Trophoblast cell (in vitro differentiated cells and primary cell): ENCODE measurements at regions not wholly inside any gene's neighbourhood (a gene's known extent, or its start where the extent isn't known, plus 50 kb on each side); places are given as distances from the start of the nearest gene placed in this dataset.

Experiments used
- DNase-seq, 2 donors: peaks; one replicate each; pipeline ENCODE4 v3.0.0-alpha.2; 2016
- H2AFZ ChIP-seq: 2 replicates; pipeline ENCODE4 v1.6.1; 2013; ENCODE audit warnings: low read length, moderate library complexity, mild to moderate bottlenecking; ENCODE audit not compliant: insufficient read depth, poor library complexity
- H2AK5ac ChIP-seq: 2 replicates; pipeline ENCODE4 v1.6.1; 2013; ENCODE audit warnings: mild to moderate bottlenecking, low read length
- H2BK120ac ChIP-seq: 2 replicates; pipeline ENCODE4 v1.6.1; 2013; ENCODE audit warnings: low read length, mild to moderate bottlenecking, moderate library complexity; ENCODE audit not compliant: insufficient read depth, poor library complexity
- H2BK12ac ChIP-seq: 2 replicates; pipeline ENCODE4 v1.6.1; 2013; ENCODE audit warnings: mild to moderate bottlenecking, low read length, moderate library complexity
- H2BK5ac ChIP-seq: 2 replicates; pipeline ENCODE4 v1.6.1; 2013; ENCODE audit warnings: low read length, low read depth, moderate library complexity, mild to moderate bottlenecking; ENCODE audit not compliant: poor library complexity
- H3K14ac ChIP-seq: 2 replicates; pipeline ENCODE4 v1.6.1; 2013; ENCODE audit warnings: mild to moderate bottlenecking, low read length
- H3K18ac ChIP-seq: 2 replicates; pipeline ENCODE4 v1.6.1; 2013; ENCODE audit warnings: mild to moderate bottlenecking, low read length
- H3K23ac ChIP-seq: 2 replicates; pipeline ENCODE4 v1.6.1; 2013; ENCODE audit warnings: low read length
- H3K27ac ChIP-seq: 2 replicates; pipeline ENCODE4 v1.5.1; 2013; ENCODE audit warnings: low read depth, mild to moderate bottlenecking, inconsistent platforms, low read length, moderate library complexity
- H3K27me3 ChIP-seq: 2 replicates; pipeline ENCODE4 v1.6.1; 2013; ENCODE audit warnings: inconsistent platforms, mild to moderate bottlenecking, low read length, moderate library complexity; ENCODE audit not compliant: insufficient read depth
- H3K36me3 ChIP-seq, 2 experiments: 1 replicate in 1 of 2; 2 replicates in 1 of 2; pipeline ENCODE4 v1.6.1; 2013; ENCODE audit warnings: low read length in 2 of 2, mild to moderate bottlenecking in 2 of 2, moderate library complexity in 1 of 2; ENCODE audit not compliant: insufficient read depth in 2 of 2, control insufficient read depth in 1 of 2
- H3K4ac ChIP-seq: 2 replicates; pipeline ENCODE4 v1.6.1; 2013; ENCODE audit warnings: low read depth, mild to moderate bottlenecking, low read length, moderate library complexity
- H3K4me1 ChIP-seq, 2 experiments: 1 replicate in 1 of 2; 2 replicates in 1 of 2; pipeline ENCODE4 v1.6.1; 2013; ENCODE audit warnings: low read length in 2 of 2, mild to moderate bottlenecking in 2 of 2, moderate library complexity in 1 of 2; ENCODE audit not compliant: insufficient read depth in 2 of 2, control insufficient read depth in 1 of 2
- H3K4me2 ChIP-seq: 2 replicates; pipeline ENCODE4 v1.6.1; 2013; ENCODE audit warnings: inconsistent platforms, mild to moderate bottlenecking, low read length, moderate library complexity
- H3K4me3 ChIP-seq: 2 replicates; pipeline ENCODE4 v1.5.1; 2013; ENCODE audit warnings: mild to moderate bottlenecking, low read depth, low read length, inconsistent platforms
- H3K79me1 ChIP-seq: one replicate; pipeline ENCODE4 v1.6.1; 2013; ENCODE audit warnings: low read length
- H3K79me2 ChIP-seq: 2 replicates; pipeline ENCODE4 v1.6.1; 2013; ENCODE audit warnings: low read length, mild to moderate bottlenecking; ENCODE audit not compliant: control insufficient read depth, insufficient read depth, poor library complexity
- H3K9ac ChIP-seq: 2 replicates; pipeline ENCODE4 v1.6.1; 2013; ENCODE audit warnings: mild to moderate bottlenecking, low read length
- H3K9me3 ChIP-seq: 2 replicates; pipeline ENCODE4 v1.6.1; 2013; ENCODE audit warnings: low read depth, mild to moderate bottlenecking, control low read depth, inconsistent platforms, low read length; ENCODE audit not compliant: insufficient read depth
- H4K12ac ChIP-seq: 2 replicates; pipeline ENCODE4 v1.6.1; 2013; ENCODE audit warnings: low read depth, mild to moderate bottlenecking, low read length, moderate library complexity
- H4K8ac ChIP-seq: 2 replicates; pipeline ENCODE4 v1.6.1; 2013; ENCODE audit warnings: low read depth, mild to moderate bottlenecking, low read length, moderate library complexity
- H4K91ac ChIP-seq: one replicate; pipeline ENCODE4 v1.6.1; 2013; ENCODE audit warnings: low read depth, mild to moderate bottlenecking, low read length, moderate library complexity
- WGBS: extraction: QIAGEN DNeasy Blood & Tissue Kit; methylation state at CpG from one replicate; pipeline ENCODE4 v1.1.7; 2013; ENCODE audit warnings: missing lambda C conversion rate; ENCODE audit not compliant: insufficient read length, insufficient coverage; ENCODE audit errors: extremely low coverage; 5-methylcytosine and 5-hydroxymethylcytosine counted together

DNA sequence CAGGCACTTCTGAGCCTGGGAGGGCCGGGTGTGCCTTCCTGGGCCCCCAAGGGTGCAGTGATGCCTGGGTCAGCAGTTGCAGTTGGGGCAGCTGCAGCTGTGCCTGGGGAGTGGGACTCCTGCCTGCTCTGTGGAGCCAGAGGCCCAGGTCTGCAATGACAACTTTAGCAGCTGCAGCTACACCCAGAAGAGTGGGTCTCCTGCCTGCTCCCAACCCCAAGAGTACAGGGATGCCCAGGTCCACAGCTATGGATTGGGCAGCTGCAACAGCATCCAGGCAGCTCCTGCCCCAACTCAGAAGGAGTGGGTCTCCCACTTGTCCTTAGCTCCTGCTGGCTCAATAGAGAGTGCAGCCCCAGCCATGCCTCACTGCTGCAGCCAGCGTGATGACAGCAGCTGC lies 73.0 kb upstream of the ST3GAL5 start:
- no CpG with 5 or more reads among the region's 2 CpGs for WGBS
- Histone ChIP-seq H3K27me3 (no peaks in the 10 kb centered on the region), H3K79me1 (no peaks in the 10 kb centered on the region), H3K14ac (no peak overlapping the region), H3K36me3 (no peaks in the 10 kb centered on the region), H4K91ac (no peak overlapping the region), H3K18ac (no peak overlapping the region), H4K8ac (no peak overlapping the region), H4K12ac (no peak overlapping the region), H3K9me3 (peaks cover 21% of the 10 kb centered on the region), H3K9ac (no peak overlapping the region), H2BK120ac (no peak overlapping the region), H3K79me2 (no peaks in the 10 kb centered on the region), H3K4me1 (no peaks in the 10 kb centered on the region), H3K27ac (no peak overlapping the region), H3K23ac (no peak overlapping the region), H2BK5ac (no peak overlapping the region), H3K4me2 (no peak overlapping the region), H2BK12ac (no peak overlapping the region), H3K4ac (no peak overlapping the region), H2AK5ac (no peak overlapping the region), H2AFZ (no peak overlapping the region), H3K4me3 (no peak overlapping the region)
- no peak for DNase-seq

DNA sequence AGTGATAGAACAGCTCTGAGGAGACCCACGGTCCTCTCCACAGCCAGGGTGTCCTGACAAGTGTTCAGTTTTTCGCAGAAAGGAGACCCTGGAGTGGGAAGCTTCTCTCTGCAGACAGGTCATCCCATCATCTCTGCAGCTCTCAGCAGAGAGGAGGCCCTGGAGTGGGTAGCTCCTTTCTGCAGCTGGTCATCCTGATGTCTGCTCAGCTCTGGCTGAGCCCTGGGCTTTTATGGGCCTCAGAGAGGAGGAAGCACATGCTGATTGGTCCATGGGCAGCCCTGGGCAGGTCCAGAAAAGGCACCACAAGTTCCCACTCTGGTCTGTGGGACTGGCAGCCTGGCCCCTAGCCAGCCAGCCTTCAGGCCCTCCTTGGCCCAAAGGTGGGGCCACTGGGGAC lies 72.3 kb upstream of the ST3GAL5 start:
- Histone ChIP-seq H3K79me1 (no peaks in the 10 kb centered on the region), H4K12ac (no peak overlapping the region), H3K23ac (no peak overlapping the region), H2AFZ (no peak overlapping the region), H3K27me3 (no peaks in the 10 kb centered on the region), H4K91ac (no peak overlapping the region), H2AK5ac (no peak overlapping the region), H3K18ac (no peak overlapping the region), H4K8ac (no peak overlapping the region), H3K4ac (no peak overlapping the region), H3K79me2 (no peaks in the 10 kb centered on the region), H2BK120ac (no peak overlapping the region), H3K4me2 (no peak overlapping the region), H3K4me1 (no peaks in the 10 kb centered on the region), H3K36me3 (no peaks in the 10 kb centered on the region), H2BK5ac (no peak overlapping the region), H3K9me3 (peaks cover 21% of the 10 kb centered on the region), H3K4me3 (no peak overlapping the region), H3K27ac (no peak overlapping the region), H2BK12ac (no peak overlapping the region), H3K14ac (no peak overlapping the region), H3K9ac (no peak overlapping the region)
- WGBS: no CpG with 5 or more reads among the region's 2 CpGs
- no peak for DNase-seq

- Histone ChIP-seq H2AK5ac (no peak overlapping the region), H3K27ac (no peak overlapping the region), H2BK5ac (no peak overlapping the region), H3K4me1 (no peaks in the 10 kb centered on the region), H2AFZ (no peak overlapping the region), H3K23ac (no peak overlapping the region), H3K79me2 (no peaks in the 10 kb centered on the region), H4K91ac (no peak overlapping the region), H3K27me3 (no peaks in the 10 kb centered on the region), H3K36me3 (no peaks in the 10 kb centered on the region), H3K14ac (no peak overlapping the region), H3K4me2 (no peak overlapping the region), H4K12ac (no peak overlapping the region), H3K4me3 (no peak overlapping the region), H3K18ac (no peak overlapping the region), H2BK120ac (no peak overlapping the region), H3K79me1 (no peaks in the 10 kb centered on the region), H4K8ac (no peak overlapping the region), H3K4ac (no peak overlapping the region), H3K9me3 (peaks cover 21% of the 10 kb centered on the region), H3K9ac (no peak overlapping the region), H2BK12ac (no peak overlapping the region)
- peak in 1 of 2 donors; percentile 12 for DNase-seq
- no CpG with 5 or more reads among the region's 2 CpGs for WGBS
Observed at GRCh38 chr2:85959826-85960225, 71.0 kb upstream of the ST3GAL5 start.

- Histone ChIP-seq H3K27ac (no peak overlapping the region), H3K4ac (no peak overlapping the region), H3K79me1 (no peaks in the 10 kb centered on the region), H4K8ac (no peak overlapping the region), H3K27me3 (no peaks in the 10 kb centered on the region), H2BK5ac (no peak overlapping the region), H3K14ac (no peak overlapping the region), H3K4me1 (no peaks in the 10 kb centered on the region), H3K79me2 (no peaks in the 10 kb centered on the region), H3K4me2 (no peak overlapping the region), H2BK120ac (no peak overlapping the region), H3K9ac (no peak overlapping the region), H3K18ac (no peak overlapping the region), H3K23ac (no peak overlapping the region), H2AK5ac (no peak overlapping the region), H2AFZ (no peak overlapping the region), H4K12ac (no peak overlapping the region), H3K4me3 (no peak overlapping the region), H2BK12ac (no peak overlapping the region), H4K91ac (no peak overlapping the region), H3K36me3 (no peaks in the 10 kb centered on the region), H3K9me3 (peaks cover 19% of the 10 kb centered on the region)
- no CpG with 5 or more reads among the region's 5 CpGs for WGBS
- no peak for DNase-seq
Observed at GRCh38 chr2:85959185-85959584, 70.4 kb upstream of the ST3GAL5 start.
